ENCODE measurements at regions not wholly inside any gene's neighbourhood (a gene's known extent, or its start where the extent isn't known, plus 50 kb on each side); places are given as distances from the start of the nearest gene placed in this dataset.
"Not testable (repeated sequence)": the region's sequence is repeated elsewhere in the genome, so short reads cannot be mapped to it uniquely, and the experiment has no call there.

GRCh38 chr16:85435286-85435685, 177.8 kb upstream of the GSE1 start:
- DNase-seq = no peak

DNA sequence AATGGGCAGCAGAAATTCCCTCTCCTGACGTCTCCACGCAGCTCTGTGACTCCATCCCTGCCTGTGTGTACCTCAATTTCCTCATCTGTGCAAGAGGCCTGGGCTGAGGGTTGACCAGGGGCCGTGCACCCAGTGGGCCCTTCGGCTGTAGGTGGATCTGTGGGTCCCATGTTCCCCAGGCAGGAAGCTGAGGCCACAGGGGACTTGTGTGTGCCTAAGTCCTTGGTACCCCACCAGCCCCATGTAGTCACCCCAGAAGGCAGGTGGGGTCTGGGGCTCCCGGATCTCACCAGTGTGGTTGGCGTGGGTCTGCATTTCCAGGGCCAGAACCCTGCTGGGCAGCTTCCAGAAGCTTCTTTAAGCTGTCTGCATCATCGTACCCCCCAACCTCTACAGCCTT, 177.4 kb upstream of the GSE1 start:
- no peak for DNase-seq

GRCh38 chr16:85436207-85436606, 176.9 kb upstream of the GSE1 start:
- no peak for DNase-seq

GRCh38 chr16:85436636-85437165, 176.4 kb upstream of the GSE1 start:
- DNase-seq = no peak

GRCh38 chr16:85437166-85438052, 175.7 kb upstream of the GSE1 start:
- no peak for DNase-seq

DNA sequence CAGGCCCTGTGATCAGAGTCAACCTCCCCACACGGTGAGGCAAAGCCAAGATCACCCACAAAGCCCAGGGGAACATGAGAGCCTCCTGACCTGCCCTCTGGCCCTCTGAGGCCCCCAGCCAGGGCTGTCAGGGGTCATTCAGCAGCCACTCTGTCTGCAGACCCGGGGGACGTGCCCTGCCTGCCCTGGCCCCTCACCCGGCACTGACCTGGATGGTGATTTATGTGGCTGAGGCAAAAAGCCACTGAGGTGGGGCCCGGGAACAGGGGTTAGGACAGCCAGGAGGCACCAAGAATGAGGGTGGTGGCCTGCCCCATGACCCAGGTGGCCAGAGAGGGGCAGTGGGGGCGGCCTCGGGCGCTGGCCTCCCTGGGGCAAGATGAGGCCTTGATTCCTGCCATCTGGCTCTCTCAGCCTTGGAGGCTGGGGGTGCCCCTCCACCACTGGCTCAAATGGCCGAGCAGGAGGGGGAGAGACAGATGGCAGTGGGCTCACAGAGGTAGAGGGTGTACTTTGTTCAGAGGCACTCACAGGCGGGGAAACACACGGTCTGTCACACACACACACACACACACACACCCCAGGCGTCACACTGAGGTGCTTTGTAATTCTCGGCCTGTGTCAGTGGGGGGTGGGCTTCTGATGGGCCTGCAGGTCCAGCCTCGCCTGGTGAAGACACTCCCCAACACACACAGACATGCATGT, 174.0 kb upstream of the GSE1 start:
- no peak for DNase-seq

DNA sequence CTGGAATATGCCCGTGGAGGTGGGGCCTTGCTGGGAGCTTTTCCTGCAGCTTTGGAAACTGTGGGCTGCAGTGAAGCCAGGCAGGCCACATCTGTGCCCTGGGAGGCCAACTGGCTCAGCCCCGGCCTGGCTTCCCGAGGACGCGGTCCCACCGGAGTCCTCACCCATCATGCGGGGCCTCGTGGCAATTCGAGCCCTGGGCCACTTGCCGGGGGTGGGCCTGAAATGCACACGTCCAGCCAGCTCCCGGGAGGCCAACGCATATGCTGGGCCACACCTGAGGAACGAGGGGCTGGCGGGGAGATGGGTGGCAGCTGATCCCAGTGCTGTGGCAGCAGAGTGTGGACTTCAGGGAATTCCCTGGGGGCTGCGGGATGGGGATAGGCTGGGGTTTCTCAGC, 172.4 kb upstream of the GSE1 start:
- no peak for DNase-seq

- DNase-seq = no peak
Observed at GRCh38 chr16:85441189-85441889, 171.8 kb upstream of the GSE1 start.

GRCh38 chr16:85441890-85442670, 171.0 kb upstream of the GSE1 start:
- no peak for DNase-seq

DNA sequence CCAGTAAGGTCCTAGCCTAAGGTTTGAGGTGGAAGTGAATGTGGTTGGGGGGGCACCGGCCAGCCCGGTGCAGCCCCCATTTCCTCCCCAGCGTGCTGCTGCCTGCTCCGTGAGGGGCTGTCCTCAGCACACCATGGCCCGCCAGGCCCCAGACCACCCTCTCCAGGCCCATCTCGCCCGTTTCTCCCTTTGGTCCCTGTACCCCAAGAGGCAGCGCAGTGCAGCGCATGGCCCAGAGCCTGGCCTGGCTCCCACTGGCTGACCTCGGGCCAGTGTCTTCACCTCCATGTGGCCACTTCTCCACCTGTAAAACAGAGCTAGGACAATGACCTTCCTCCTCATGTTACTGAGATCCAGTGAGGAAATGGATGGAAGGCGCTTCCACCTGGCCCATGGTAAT, 170.0 kb upstream of the GSE1 start:
- no peak for DNase-seq

DNA sequence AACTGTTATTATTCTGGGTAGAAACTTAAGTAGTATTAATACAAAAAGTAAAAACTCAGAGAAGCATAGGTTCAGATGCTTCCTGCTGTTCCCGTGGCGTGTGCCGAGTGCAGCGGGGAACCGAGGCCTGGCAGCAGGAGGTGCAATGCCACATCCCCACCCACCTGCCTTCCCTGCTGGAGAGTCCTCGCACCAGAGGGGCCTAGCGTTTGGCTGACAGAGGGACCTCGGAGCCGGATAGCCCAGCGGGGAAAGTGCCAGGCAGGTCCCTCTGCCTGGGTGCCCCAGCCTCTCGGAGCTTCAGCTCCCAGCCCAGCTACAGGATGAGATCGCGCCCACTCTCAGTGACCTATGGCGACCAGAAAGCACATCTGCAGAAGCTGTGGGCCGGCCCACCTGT, 169.6 kb upstream of the GSE1 start:
- no peak for DNase-seq

- no peak for DNase-seq
Observed at GRCh38 chr16:85445064-85445778, 167.9 kb upstream of the GSE1 start.

DNA sequence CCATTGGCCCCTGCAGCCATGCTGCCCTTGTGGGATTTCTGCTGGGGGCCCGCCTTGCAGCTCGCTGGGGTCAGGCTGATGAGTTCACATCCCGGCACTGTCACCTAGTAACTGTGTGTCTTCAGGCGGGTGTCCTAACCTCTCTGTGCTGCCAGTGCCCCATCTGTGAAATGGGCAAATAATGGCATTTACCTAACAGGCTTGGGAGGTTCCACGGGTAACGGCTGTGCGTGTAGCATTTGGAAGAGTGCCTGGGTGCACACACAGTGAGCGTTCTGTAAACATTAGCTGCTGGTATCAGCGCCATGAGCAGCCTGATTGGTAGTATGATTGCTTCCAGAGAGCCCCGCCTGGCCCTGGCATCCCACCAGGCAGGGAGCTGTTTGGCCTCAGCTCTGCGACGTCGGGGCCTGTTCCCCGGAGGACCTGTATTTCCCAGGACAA, 167.3 kb upstream of the GSE1 start:
- DNase-seq = no peak

GRCh38 chr16:85446951-85447692, 166.0 kb upstream of the GSE1 start:
- no peak for DNase-seq

DNA sequence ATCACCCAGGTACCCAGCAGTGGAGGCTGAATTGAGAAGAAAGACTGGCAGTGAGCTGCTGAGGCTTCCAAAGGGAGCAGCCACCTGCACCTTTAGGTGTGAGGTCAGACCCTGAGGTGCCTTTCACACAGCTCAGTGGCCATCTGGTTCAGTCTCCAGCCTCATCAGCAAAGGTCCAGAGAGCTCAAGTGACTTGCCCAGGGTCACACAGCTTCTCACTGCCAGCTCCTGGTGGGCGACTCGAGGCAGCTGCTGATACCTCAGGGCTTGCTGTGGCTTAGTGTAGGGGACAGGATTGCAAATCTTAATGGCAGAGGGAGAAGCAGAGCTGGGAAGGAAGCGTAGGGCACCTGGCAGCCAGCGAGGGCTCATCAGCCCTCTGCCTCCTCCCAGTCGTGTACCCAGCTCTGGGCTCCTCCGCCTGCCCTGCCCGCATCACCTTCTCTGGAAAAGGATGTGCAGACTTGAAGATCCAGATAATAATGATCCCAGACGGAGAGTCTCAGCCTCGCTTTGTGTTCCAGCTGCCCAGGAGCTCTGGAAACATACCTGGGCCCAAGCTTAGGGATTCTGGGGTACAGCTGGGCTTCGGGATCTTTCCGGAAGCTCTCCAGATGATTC, 165.3 kb upstream of the GSE1 start:
- no peak for DNase-seq

DNA sequence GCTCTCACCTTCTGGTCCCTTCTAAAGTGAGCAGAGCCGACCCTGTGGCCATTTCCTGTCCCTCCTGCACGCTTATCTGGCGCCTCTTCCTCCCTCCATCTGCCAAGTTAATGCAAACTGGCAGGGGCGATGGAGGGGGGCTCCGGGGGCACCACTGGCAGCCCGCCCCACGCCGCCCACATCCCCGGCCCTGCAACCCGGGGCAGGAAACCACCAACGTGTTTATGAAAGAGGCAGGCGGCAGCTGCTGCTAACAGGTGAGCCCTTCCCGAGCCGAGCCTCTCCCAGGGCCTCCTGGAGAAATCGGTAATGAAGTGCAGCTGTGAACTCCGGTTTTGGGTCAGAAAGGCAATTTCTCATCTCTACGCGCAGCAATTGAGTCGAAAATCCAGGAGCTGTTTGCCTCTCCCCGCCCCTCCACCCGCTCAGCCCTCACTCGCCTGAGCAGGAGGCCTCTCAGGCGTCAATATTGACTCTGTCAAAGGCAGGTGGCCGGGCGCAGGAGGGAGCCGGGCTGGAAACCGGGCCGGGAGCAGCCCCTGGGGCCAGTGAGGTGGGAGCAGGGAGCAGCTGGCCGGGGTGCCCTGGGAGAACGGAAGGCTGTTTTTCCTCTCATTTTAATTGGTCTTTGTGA, 164.4 kb upstream of the GSE1 start:
- DNase-seq = peak; percentile 30

GRCh38 chr16:85449191-85449884, 163.8 kb upstream of the GSE1 start:
- DNase-seq = no peak

GRCh38 chr16:85449885-85450245, 163.3 kb upstream of the GSE1 start:
- DNase-seq = no peak

DNA sequence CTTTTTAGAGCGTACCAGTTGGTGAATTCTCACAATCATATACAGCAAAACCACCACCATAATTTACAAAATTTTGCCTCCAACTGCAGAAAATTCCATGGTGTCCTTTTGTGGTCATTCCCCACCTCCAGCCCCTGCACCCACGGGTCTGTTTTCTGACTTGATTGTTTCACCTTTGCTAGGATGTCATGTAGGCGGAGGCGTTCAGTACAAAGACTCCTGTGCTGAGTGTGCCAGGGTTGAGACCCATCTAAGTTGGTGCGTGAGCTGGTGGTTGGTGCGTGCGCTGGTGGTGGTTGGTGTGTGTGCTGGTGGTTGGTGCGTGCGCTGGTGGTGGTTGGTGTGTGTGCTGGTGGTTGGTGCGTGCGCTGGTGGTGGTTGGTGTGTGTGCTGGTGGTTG, 162.0 kb upstream of the GSE1 start:
- DNase-seq = not testable (repeated sequence)

All from stimulated activated CD4-positive, alpha-beta T cell treated with anti-CD3 and anti-CD28 coated beads, Interleukin-4, amount 100 ng/mL, for 1 hour (primary cell).